SK-N-SH (cell line): ENCODE measurements at regions not wholly inside any gene's neighbourhood (a gene's known extent, or its start where the extent isn't known, plus 50 kb on each side); places are given as distances from the start of the nearest gene placed in this dataset.

Source experiments
- CTCF ChIP-seq: fragments of 200-600 bp; sonication (generic); IDR thresholded peaks from 2 replicates; pipeline ENCODE4 v1.6.1; 2017; ENCODE audit warnings: antibody characterized with exemption, mild to moderate bottlenecking, moderate library complexity
- EP300 ChIP-seq, 2 experiments: IDR thresholded peaks; 2 replicates each; pipeline versions ENCODE4 v1.4.0 to v1.6.1; 2012; ENCODE audit warnings: borderline replicate concordance in 1 of 2, low read depth in 1 of 2, low read length in 1 of 2
- GABPA ChIP-seq: IDR thresholded peaks from 2 replicates; pipeline ENCODE4 v1.4.0; 2012; ENCODE audit warnings: low read depth, mild to moderate bottlenecking
- GATA2 ChIP-seq: sonication (generic); formaldehyde crosslinking; IDR thresholded peaks from 2 replicates; pipeline ENCODE4 v1.5.0; 2020; ENCODE audit warnings: mild to moderate bottlenecking, missing genetic modification reagents
- MEF2A ChIP-seq: IDR thresholded peaks from 2 replicates; pipeline ENCODE4 v1.4.0; 2012; ENCODE audit warnings: low read depth, borderline replicate concordance
- NFIC ChIP-seq: IDR thresholded peaks from 2 replicates; pipeline ENCODE4 v1.4.0; 2012; ENCODE audit warnings: borderline replicate concordance
- POLR2AphosphoS5 ChIP-seq: IDR thresholded peaks from 2 replicates; pipeline ENCODE4 v1.6.1; 2012; ENCODE audit warnings: low read depth, low read length
- USF2 ChIP-seq: fragments of 150-350 bp; IDR thresholded peaks from 2 replicates; pipeline ENCODE4 v1.6.1; 2017; ENCODE audit warnings: antibody characterized with exemption, low read length, low read depth, borderline replicate concordance
- YY1 ChIP-seq: IDR thresholded peaks from 2 replicates; pipeline ENCODE4 v1.4.0; 2012; ENCODE audit warnings: low read depth, mild to moderate bottlenecking

GRCh38 chr17:22453181-22453580 is 760.9 kb downstream of the KCNJ18 start:
- TF ChIP-seq CTCF (no peak), USF2 (no peak), GABPA (no peak), EP300 (IDR thresholded peaks at IDR 0.05; ENCODE audit: borderline replicate concordance in 1 of 2, low read depth in 1 of 2, low read length in 1 of 2) (no peak), NFIC (no peak), POLR2AphosphoS5 (no peak), MEF2A (no peak), GATA2 (CRISPR knock-in tag) (no peak), YY1 (no peak)
